ENCODE measurements at regions not wholly inside any gene's neighbourhood (a gene's known extent, or its start where the extent isn't known, plus 50 kb on each side); places are given as distances from the start of the nearest gene placed in this dataset.

GRCh38 chr2:49677227-49677626, 522.9 kb upstream of the FSHR start:
- Histone ChIP-seq H3K27me3 (replicated peaks; ENCODE audit: control insufficient read depth, insufficient read depth, low read length) (no peaks in the 10 kb centered on the region), H3K36me3 (ENCODE audit: control insufficient read depth, insufficient read depth, low read length) (no peaks in the 10 kb centered on the region), H3K4me3 (replicated peaks; ENCODE audit: low read depth, low read length) (no peak overlapping the region)
- no peak for DNase-seq (ENCODE audit: extremely low read depth, insufficient read length)
- TF ChIP-seq CTCF (IDR thresholded peaks at IDR 0.05; ENCODE audit: insufficient read depth, low read length, poor library complexity, severe bottlenecking), result no peak

- no peak for DNase-seq (ENCODE audit: extremely low read depth, insufficient read length)
- H3K36me3 ChIP-seq (ENCODE audit: control insufficient read depth, insufficient read depth, low read length), result no peaks in the 10 kb centered on the region
Observed at GRCh38 chr2:49664827-49665226, 510.5 kb upstream of the FSHR start.

GRCh38 chr2:49661809-49662208, 507.5 kb upstream of the FSHR start:
- Histone ChIP-seq H3K27me3 (replicated peaks; ENCODE audit: control insufficient read depth, insufficient read depth, low read length) (no peaks in the 10 kb centered on the region), H3K36me3 (ENCODE audit: control insufficient read depth, insufficient read depth, low read length) (no peaks in the 10 kb centered on the region), H3K4me3 (replicated peaks; ENCODE audit: low read depth, low read length) (no peak overlapping the region)
- DNase-seq (ENCODE audit: extremely low read depth, insufficient read length), result no peak
- no peak for TF ChIP-seq CTCF (IDR thresholded peaks at IDR 0.05; ENCODE audit: insufficient read depth, low read length, poor library complexity, severe bottlenecking)

More at GRCh38 chr2:49664827-49665226, 510.5 kb upstream of the FSHR start:
- no peak overlapping the region for H3K4me3 ChIP-seq (replicated peaks; ENCODE audit: low read depth, low read length)
- TF ChIP-seq CTCF (IDR thresholded peaks at IDR 0.05; ENCODE audit: insufficient read depth, low read length, poor library complexity, severe bottlenecking), result no peak
- no peaks in the 10 kb centered on the region for H3K27me3 ChIP-seq (replicated peaks; ENCODE audit: control insufficient read depth, insufficient read depth, low read length)

- H3K4me3 ChIP-seq (replicated peaks; ENCODE audit: low read depth, low read length), result no peak overlapping the region
- no peaks in the 10 kb centered on the region for H3K36me3 ChIP-seq (ENCODE audit: control insufficient read depth, insufficient read depth, low read length)
- H3K27me3 ChIP-seq (replicated peaks; ENCODE audit: control insufficient read depth, insufficient read depth, low read length), result no peaks in the 10 kb centered on the region
- no peak for DNase-seq (ENCODE audit: extremely low read depth, insufficient read length)
- no peak for TF ChIP-seq CTCF (IDR thresholded peaks at IDR 0.05; ENCODE audit: insufficient read depth, low read length, poor library complexity, severe bottlenecking)
Observed at GRCh38 chr2:49656853-49657252, 502.5 kb upstream of the FSHR start.

GRCh38 chr2:49643149-49643548, 488.8 kb upstream of the FSHR start:
- no peak overlapping the region for H3K4me3 ChIP-seq (replicated peaks; ENCODE audit: low read depth, low read length)
- H3K27me3 ChIP-seq (replicated peaks; ENCODE audit: control insufficient read depth, insufficient read depth, low read length), result no peaks in the 10 kb centered on the region
- TF ChIP-seq CTCF (IDR thresholded peaks at IDR 0.05; ENCODE audit: insufficient read depth, low read length, poor library complexity, severe bottlenecking), result no peak
- DNase-seq (ENCODE audit: extremely low read depth, insufficient read length), result no peak
- no peaks in the 10 kb centered on the region for H3K36me3 ChIP-seq (ENCODE audit: control insufficient read depth, insufficient read depth, low read length)

GRCh38 chr2:49640630-49641029, 486.3 kb upstream of the FSHR start:
- Histone ChIP-seq H3K36me3 (ENCODE audit: control insufficient read depth, insufficient read depth, low read length) (no peaks in the 10 kb centered on the region), H3K4me3 (replicated peaks; ENCODE audit: low read depth, low read length) (no peak overlapping the region), H3K27me3 (replicated peaks; ENCODE audit: control insufficient read depth, insufficient read depth, low read length) (no peaks in the 10 kb centered on the region)
- DNase-seq (ENCODE audit: extremely low read depth, insufficient read length), result no peak
- no peak for TF ChIP-seq CTCF (IDR thresholded peaks at IDR 0.05; ENCODE audit: insufficient read depth, low read length, poor library complexity, severe bottlenecking)

Measured in GM06990 (cell line).